GM23248 (cell line): ENCODE measurements at regions not wholly inside any gene's neighbourhood (a gene's known extent, or its start where the extent isn't known, plus 50 kb on each side); places are given as distances from the start of the nearest gene placed in this dataset.

Experiments
- EZH2 ChIP-seq: fragments of 200-600 bp; sonication (generic); IDR thresholded peaks from 2 replicates; pipeline ENCODE4 v1.6.1; 2018; ENCODE audit warnings: antibody characterized with exemption, mild to moderate bottlenecking; ENCODE audit not compliant: insufficient read depth, poor library complexity, severe bottlenecking
- EZH2phosphoT487 ChIP-seq: fragments of 200-600 bp; sonication (generic); IDR thresholded peaks from 2 replicates; pipeline ENCODE4 v1.6.1; 2018; ENCODE audit warnings: antibody characterized with exemption, moderate library complexity, mild to moderate bottlenecking, low read depth; ENCODE audit not compliant: insufficient read depth

- TF ChIP-seq EZH2 (no peak), EZH2phosphoT487 (no peak)
Observed at GRCh38 chr3:72429589-72430353, 418.5 kb downstream of the SHQ1 start.
